H1 (cell line): ENCODE measurements at regions not wholly inside any gene's neighbourhood (a gene's known extent, or its start where the extent isn't known, plus 50 kb on each side); places are given as distances from the start of the nearest gene placed in this dataset.

Experiments
- CTCF ChIA-PET: fragments of 300-600 bp; sonication (Branson Sonifier 250); formaldehyde crosslinking; loops from one replicate; lab custom pipeline; 2021; ENCODE audit not compliant: partially characterized antibody; lab: Charles Lee
- POLR2A ChIA-PET: fragments of 300-600 bp; sonication (Branson Sonifier 250); formaldehyde crosslinking; loops from one replicate; lab custom pipeline; 2021; ENCODE audit warnings: inconsistent platforms; ENCODE audit not compliant: partially characterized antibody; lab: Charles Lee
- DNase-seq, 2 experiments: peaks; one replicate each; pipeline versions ENCODE4 v3.0.0 to v3.0.0-alpha.2; 2010 to 2022; ENCODE audit warnings: low spot score in 2 of 2, low read depth in 1 of 2, mixed read lengths in 1 of 2
- FAIRE-seq: peaks from 2 replicates; lab custom pipeline; 2011; peaks lifted over from hg19 to GRCh38; lab: Jason Lieb, UNC
- H2AFZ ChIP-seq: 2 replicates; pipeline ENCODE4 v1.8.1; 2012; ENCODE audit warnings: low read length, inconsistent platforms
- H2AK5ac ChIP-seq: 2 replicates; pipeline ENCODE4 v1.6.1; 2013; ENCODE audit warnings: low read depth, low read length
- H2BK120ac ChIP-seq: replicated peaks from 2 replicates; pipeline ENCODE3; 2013; ENCODE audit warnings: low read depth, low read length, inconsistent platforms
- H2BK12ac ChIP-seq: 2 replicates; pipeline ENCODE4 v1.6.1; 2013; ENCODE audit warnings: low read depth, low read length
- H2BK15ac ChIP-seq: 2 replicates; pipeline ENCODE4 v1.6.1; 2013; ENCODE audit warnings: low read length
- H2BK20ac ChIP-seq: 2 replicates; pipeline ENCODE4 v1.6.1; 2013; ENCODE audit warnings: low read length
- H2BK5ac ChIP-seq: 2 replicates; pipeline ENCODE4 v1.6.1; 2013; ENCODE audit warnings: low read depth, low read length
- H3K14ac ChIP-seq: 2 replicates; pipeline ENCODE4 v1.6.1; 2013; ENCODE audit warnings: inconsistent platforms; ENCODE audit not compliant: insufficient read length
- H3K18ac ChIP-seq: 2 replicates; pipeline ENCODE4 v1.6.1; 2013; ENCODE audit warnings: low read length; ENCODE audit errors: extremely low read depth
- H3K23ac ChIP-seq: 2 replicates; pipeline ENCODE4 v1.6.1; 2013; ENCODE audit warnings: inconsistent platforms; ENCODE audit not compliant: insufficient read length
- H3K23me2 ChIP-seq: 2 replicates; pipeline ENCODE4 v1.6.1; 2013; ENCODE audit warnings: low read depth, low read length
- H3K27ac ChIP-seq: 2 replicates; pipeline ENCODE4 v1.6.1; 2011; ENCODE audit warnings: low read depth, low read length, inconsistent platforms
- H3K27me3 ChIP-seq, 4 experiments: replicated peaks in 1 of 4; 1 replicate in 1 of 4; 2 replicates in 3 of 4; pipeline versions ENCODE4 v1.6.1 to v1.8.1; 2011 to 2013; ENCODE audit warnings: low read length in 3 of 4, mild to moderate bottlenecking in 3 of 4, inconsistent platforms in 2 of 4, mixed read lengths in 2 of 4, moderate library complexity in 1 of 4; ENCODE audit not compliant: control insufficient read depth in 3 of 4, insufficient read depth in 3 of 4; ENCODE audit errors: extremely low read depth in 1 of 4
- H3K36me3 ChIP-seq, 4 experiments: 2 replicates each; pipeline versions ENCODE4 v1.6.1 to v1.8.1; 2011 to 2013; ENCODE audit warnings: mild to moderate bottlenecking in 4 of 4, low read length in 3 of 4, moderate library complexity in 2 of 4, control low read depth in 1 of 4, inconsistent platforms in 1 of 4; ENCODE audit not compliant: insufficient read depth in 4 of 4, control insufficient read depth in 2 of 4
- H3K4ac ChIP-seq: replicated peaks from 2 replicates; pipeline ENCODE3; 2013; ENCODE audit warnings: low read length, low read depth, mixed read lengths, inconsistent platforms; ENCODE audit not compliant: insufficient read length
- H3K4me1 ChIP-seq, 4 experiments: replicated peaks in 1 of 4; 1 replicate in 1 of 4; 2 replicates in 3 of 4; pipeline versions ENCODE4 v1.6.1 to v1.8.1; 2011 to 2013; ENCODE audit warnings: low read length in 3 of 4, inconsistent platforms in 2 of 4, mixed read lengths in 1 of 4; ENCODE audit not compliant: insufficient read depth in 4 of 4, control insufficient read depth in 3 of 4
- H3K4me2 ChIP-seq, 2 experiments: 2 replicates each; pipeline versions ENCODE4 v1.6.1 to v1.8.1; 2011 to 2013; ENCODE audit warnings: low read depth in 2 of 2, low read length in 2 of 2, control low read depth in 1 of 2, inconsistent platforms in 1 of 2, mild to moderate bottlenecking in 1 of 2; ENCODE audit not compliant: insufficient read depth in 1 of 2
- H3K4me3 ChIP-seq, 4 experiments: fragments of 200-600, 300-600 bp in 1 of 4; sonication (generic), shearing (Covaris generic), sonication (Bioruptor Twin) in 1 of 4; 2 replicates each; pipeline versions ENCODE4 v1.5.1 to v1.8.1; 2011 to 2016; ENCODE audit warnings: low read length in 4 of 4, low read depth in 3 of 4, control low read depth in 2 of 4, inconsistent platforms in 2 of 4, mild to moderate bottlenecking in 2 of 4, mixed read lengths in 1 of 4, moderate library complexity in 1 of 4; ENCODE audit not compliant: insufficient read depth in 2 of 4; ENCODE audit errors: extremely low read depth in 1 of 4
- H3K56ac ChIP-seq: replicated peaks from 2 replicates; pipeline ENCODE3; 2013; ENCODE audit warnings: low read depth, mild to moderate bottlenecking, mixed read lengths, low read length, inconsistent platforms; ENCODE audit not compliant: insufficient read length
- H3K79me1 ChIP-seq: 2 replicates; pipeline ENCODE4 v1.6.1; 2013; ENCODE audit warnings: low read depth, low read length, control low read depth
- H3K79me2 ChIP-seq, 2 experiments: 2 replicates each; pipeline versions ENCODE4 v1.6.1 to v1.8.1; 2012 to 2013; ENCODE audit warnings: low read length in 2 of 2, mild to moderate bottlenecking in 2 of 2, inconsistent platforms in 1 of 2; ENCODE audit not compliant: insufficient read depth in 2 of 2, control insufficient read depth in 1 of 2
- H3K9ac ChIP-seq, 4 experiments: replicated peaks in 1 of 4; 1 replicate in 1 of 4; 2 replicates in 3 of 4; pipeline versions ENCODE4 v1.6.1 to v1.8.1; 2011 to 2013; ENCODE audit warnings: low read depth in 3 of 4, low read length in 3 of 4, control low read depth in 2 of 4, mild to moderate bottlenecking in 2 of 4, moderate library complexity in 2 of 4, inconsistent platforms in 1 of 4; ENCODE audit errors: extremely low read depth in 1 of 4
- H3K9me3 ChIP-seq, 2 experiments: 2 replicates each; pipeline versions ENCODE4 v1.6.1 to v1.8.1; 2012 to 2013; ENCODE audit warnings: mild to moderate bottlenecking in 2 of 2, moderate library complexity in 2 of 2, control low read depth in 1 of 2, inconsistent platforms in 1 of 2, low read depth in 1 of 2, low read length in 1 of 2, mixed read lengths in 1 of 2; ENCODE audit not compliant: insufficient read depth in 2 of 2
- H4K20me1 ChIP-seq, 2 experiments: replicated peaks in 1 of 2; 2 replicates each; pipeline versions ENCODE3 to v1.8.1; 2011 to 2013; ENCODE audit warnings: inconsistent platforms in 2 of 2, low read length in 2 of 2, mild to moderate bottlenecking in 1 of 2; ENCODE audit not compliant: insufficient read depth in 2 of 2, control insufficient read depth in 1 of 2
- H4K5ac ChIP-seq: 2 replicates; pipeline ENCODE4 v1.6.1; 2013; ENCODE audit warnings: low read length, low read depth, mixed read lengths, inconsistent platforms; ENCODE audit not compliant: insufficient read length
- H4K8ac ChIP-seq: 2 replicates; pipeline ENCODE4 v1.8.0; 2013; ENCODE audit warnings: mild to moderate bottlenecking, moderate library complexity, low read length, inconsistent platforms; ENCODE audit not compliant: insufficient read depth; ENCODE audit errors: extremely low read depth
- H4K91ac ChIP-seq: replicated peaks from 2 replicates; pipeline ENCODE3; 2013; ENCODE audit warnings: low read length, mixed read lengths, inconsistent platforms; ENCODE audit not compliant: insufficient read length
- ASH2L ChIP-seq: fragments of 200-600, 300-600 bp; sonication (generic); IDR thresholded peaks from one replicate; pipeline ENCODE4 v1.7.1; 2017; ENCODE audit warnings: low read length
- CEBPB ChIP-seq: IDR thresholded peaks from 2 replicates; pipeline ENCODE4 v1.6.1; 2012; ENCODE audit warnings: low read depth, low read length
- JUND ChIP-seq: IDR thresholded peaks from 2 replicates; pipeline ENCODE4 v1.6.1; 2011; ENCODE audit warnings: mild to moderate bottlenecking, improper control_type of control experiment, low read length
- WGBS, 2 experiments: shearing (Covaris generic) in 1 of 2; methylation state at CpG; one replicate each; pipeline versions ENCODE4 v1.1.6 to v1.1.7; 2013 to 2015; ENCODE audit warnings: low lambda C conversion rate in 2 of 2, mixed read lengths in 2 of 2, inconsistent platforms in 1 of 2, low coverage in 1 of 2, missing lambda C conversion rate in 1 of 2; ENCODE audit not compliant: insufficient replicate concordance in 2 of 2, insufficient coverage in 1 of 2, insufficient read length in 1 of 2; ENCODE audit errors: extremely low coverage in 1 of 2, missing lambda C conversion rate in 1 of 2; 5-methylcytosine and 5-hydroxymethylcytosine counted together
- TF ChIP-seq, protein P1 (sequence below): IDR thresholded peaks from 2 replicates; pipeline ENCODE4 v1.6.1; 2012; ENCODE audit warnings: low read length, inconsistent platforms

- no peak overlapping the region for H3K14ac ChIP-seq
- H3K4me3 ChIP-seq = no peak overlapping the region
- no peak overlapping the region for H3K56ac ChIP-seq
- no peak overlapping the region for H2BK12ac ChIP-seq
- no peak overlapping the region for H2AK5ac ChIP-seq
- ChIA-PET POLR2A (no interaction called here), CTCF (no interaction called here)
- H3K23ac ChIP-seq = no peak overlapping the region
- H3K9ac ChIP-seq = no peak overlapping the region
- H4K20me1 ChIP-seq = no peaks in the 10 kb centered on the region
- H3K79me2 ChIP-seq = no peaks in the 10 kb centered on the region
- no peak overlapping the region for H4K5ac ChIP-seq
- peaks cover 0 to 9% (median under 1%) of the 10 kb centered on the region in 4 experiments; a peak in 2 of 7 replicates for H3K4me1 ChIP-seq
- no peak for FAIRE-seq
- TF ChIP-seq JUND = no peak
- TF ChIP-seq ASH2L = no peak
- TF ChIP-seq, protein P1, sequence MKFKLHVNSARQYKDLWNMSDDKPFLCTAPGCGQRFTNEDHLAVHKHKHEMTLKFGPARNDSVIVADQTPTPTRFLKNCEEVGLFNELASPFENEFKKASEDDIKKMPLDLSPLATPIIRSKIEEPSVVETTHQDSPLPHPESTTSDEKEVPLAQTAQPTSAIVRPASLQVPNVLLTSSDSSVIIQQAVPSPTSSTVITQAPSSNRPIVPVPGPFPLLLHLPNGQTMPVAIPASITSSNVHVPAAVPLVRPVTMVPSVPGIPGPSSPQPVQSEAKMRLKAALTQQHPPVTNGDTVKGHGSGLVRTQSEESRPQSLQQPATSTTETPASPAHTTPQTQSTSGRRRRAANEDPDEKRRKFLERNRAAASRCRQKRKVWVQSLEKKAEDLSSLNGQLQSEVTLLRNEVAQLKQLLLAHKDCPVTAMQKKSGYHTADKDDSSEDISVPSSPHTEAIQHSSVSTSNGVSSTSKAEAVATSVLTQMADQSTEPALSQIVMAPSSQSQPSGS = no peak
- TF ChIP-seq CEBPB = peak; percentile 91
- no peak overlapping the region for H3K27ac ChIP-seq
- peak overlapping the region; percentile 95 for H2BK120ac ChIP-seq
- no peak overlapping the region for H2AFZ ChIP-seq
- WGBS, 2 experiments = 97% methylated on average over 3 of the region's 3 CpGs; no CpG with 5 or more reads in 1 of the 2 experiments
- no peak overlapping the region for H4K8ac ChIP-seq
- DNase-seq = no peak
- no peak overlapping the region for H2BK5ac ChIP-seq
- peak overlapping the region; percentile 68 for H4K91ac ChIP-seq
- H3K27me3 ChIP-seq = peaks cover 0 to 3% (median 1%) of the 10 kb centered on the region in 4 experiments; a peak in 2 of 7 replicates
- no peaks in the 10 kb centered on the region for H3K36me3 ChIP-seq
- H3K4ac ChIP-seq = no peak overlapping the region
- H3K18ac ChIP-seq = no peak overlapping the region
- H3K4me2 ChIP-seq = no peak overlapping the region
- no peaks in the 10 kb centered on the region for H3K9me3 ChIP-seq
- no peaks in the 10 kb centered on the region for H3K79me1 ChIP-seq
- no peak overlapping the region for H2BK20ac ChIP-seq
- H2BK15ac ChIP-seq = no peak overlapping the region
- no peaks in the 10 kb centered on the region for H3K23me2 ChIP-seq
These were observed 515.8 kb downstream of the SUCLG1 start for GRCh38 chr2:83943265-83943664.
